IMR-90 (cell line): ENCODE measurements at regions not wholly inside any gene's neighbourhood (a gene's known extent, or its start where the extent isn't known, plus 50 kb on each side); places are given as distances from the start of the nearest gene placed in this dataset.

ENCODE experiments used
- ATAC-seq: fragments of 200-7000 bp; cut with Tn5 transposase; 2 replicates; pipeline ENCODE4 v1.9.1; 2020; ENCODE audit warnings: low read depth, mild to moderate bottlenecking, moderate library complexity
- BruUV-seq: library from RNA; stranded (reverse); fragments of 400-500 nt; replicated peaks from 2 replicates; lab custom pipeline; 2021; lab: Mats Ljungman, UMichigan
- CTCF ChIA-PET: fragments of 300-600 bp; formaldehyde crosslinking; extraction: SDS; loops from one replicate; lab custom pipeline; 2021; ENCODE audit warnings: antibody characterized with exemption; lab: Yijun Ruan, JAX
- POLR2A ChIA-PET: fragments of 300-600 bp; sonication (Branson Sonifier 250); formaldehyde crosslinking; loops from one replicate; lab custom pipeline; 2022; ENCODE audit warnings: antibody characterized with exemption; ENCODE audit not compliant: unreplicated experiment; lab: Charles Lee
- DNase-seq: peaks from one replicate; pipeline ENCODE4 v3.0.0; 2013
- H2AFZ ChIP-seq: replicated peaks from 2 replicates; pipeline ENCODE3; 2013; ENCODE audit warnings: low read length, mild to moderate bottlenecking; ENCODE audit not compliant: poor library complexity
- H2AK5ac ChIP-seq: 2 replicates; pipeline ENCODE4 v1.6.1; 2013; ENCODE audit warnings: low read depth, low read length, inconsistent platforms
- H2AK9ac ChIP-seq: replicated peaks from 2 replicates; pipeline ENCODE3; 2013; ENCODE audit warnings: mild to moderate bottlenecking, low read depth, low read length, moderate library complexity; ENCODE audit not compliant: poor library complexity
- H2BK120ac ChIP-seq: 2 replicates; pipeline ENCODE4 v1.6.1; 2013; ENCODE audit warnings: low read depth, low read length, inconsistent platforms
- H2BK15ac ChIP-seq: 3 replicates; pipeline ENCODE4 v1.6.1; 2013; ENCODE audit warnings: low read depth, low read length, inconsistent platforms
- H2BK20ac ChIP-seq: 2 replicates; pipeline ENCODE4 v1.6.1; 2013; ENCODE audit warnings: low read depth, mild to moderate bottlenecking, inconsistent platforms, low read length, moderate library complexity
- H2BK5ac ChIP-seq: 2 replicates; pipeline ENCODE4 v1.6.1; 2013; ENCODE audit warnings: mild to moderate bottlenecking, low read depth, low read length, inconsistent platforms; ENCODE audit not compliant: poor library complexity, severe bottlenecking
- H3K14ac ChIP-seq: replicated peaks from 2 replicates; pipeline ENCODE4 v1.6.1; 2013; ENCODE audit warnings: low read depth, low read length, inconsistent platforms
- H3K18ac ChIP-seq: 2 replicates; pipeline ENCODE4 v1.6.1; 2013; ENCODE audit warnings: low read depth, low read length, control low read depth
- H3K23ac ChIP-seq: 2 replicates; pipeline ENCODE4 v1.6.1; 2013; ENCODE audit warnings: low read depth, low read length, inconsistent platforms
- H3K27ac ChIP-seq: 2 replicates; pipeline ENCODE4 v1.5.1; 2013; ENCODE audit warnings: mild to moderate bottlenecking, control low read depth, low read length; ENCODE audit not compliant: insufficient read depth
- H3K27me3 ChIP-seq: 2 replicates; pipeline ENCODE4 v1.6.1; 2013; ENCODE audit warnings: low read length; ENCODE audit not compliant: control insufficient read depth, insufficient read depth
- H3K36me3 ChIP-seq: 2 replicates; pipeline ENCODE4 v1.6.1; 2013; ENCODE audit warnings: low read length, mixed read lengths; ENCODE audit not compliant: control insufficient read depth, insufficient read depth
- H3K4ac ChIP-seq: 2 replicates; pipeline ENCODE4 v1.6.1; 2013; ENCODE audit warnings: low read depth, low read length, inconsistent platforms
- H3K4me1 ChIP-seq: 2 replicates; pipeline ENCODE4 v1.6.1; 2013; ENCODE audit warnings: low read length, mixed read lengths; ENCODE audit not compliant: control insufficient read depth, insufficient read depth
- H3K4me2 ChIP-seq: 2 replicates; pipeline ENCODE4 v1.6.1; 2013; ENCODE audit warnings: low read depth, mild to moderate bottlenecking, control low read depth, low read length, moderate library complexity
- H3K4me3 ChIP-seq: 2 replicates; pipeline ENCODE4 v1.5.1; 2013; ENCODE audit warnings: low read depth, mild to moderate bottlenecking, control low read depth, low read length, moderate library complexity; ENCODE audit not compliant: insufficient read depth
- H3K56ac ChIP-seq: 2 replicates; pipeline ENCODE4 v1.6.1; 2013; ENCODE audit warnings: low read length, inconsistent platforms; ENCODE audit not compliant: insufficient read depth; ENCODE audit errors: extremely low read depth
- H3K79me1 ChIP-seq, 2 experiments: 2 replicates each; pipeline ENCODE4 v1.6.1; 2013; ENCODE audit warnings: low read length in 2 of 2, inconsistent platforms in 1 of 2, low read depth in 1 of 2
- H3K9ac ChIP-seq: 2 replicates; pipeline ENCODE4 v1.6.1; 2013; ENCODE audit warnings: low read depth, low read length, control low read depth
- H3K9me1 ChIP-seq: 2 replicates; pipeline ENCODE4 v1.6.1; 2013; ENCODE audit warnings: low read length, inconsistent platforms; ENCODE audit not compliant: insufficient read depth
- H3K9me3 ChIP-seq: 2 replicates; pipeline ENCODE4 v1.6.1; 2013; ENCODE audit warnings: low read length; ENCODE audit not compliant: control insufficient read depth, insufficient read depth
- H4K20me1 ChIP-seq: 2 replicates; pipeline ENCODE4 v1.6.1; 2013; ENCODE audit warnings: low read length, inconsistent platforms; ENCODE audit not compliant: insufficient read depth
- H4K5ac ChIP-seq: 2 replicates; pipeline ENCODE4 v1.6.1; 2013; ENCODE audit warnings: mild to moderate bottlenecking, low read depth, low read length, control low read depth
- H4K8ac ChIP-seq, 2 experiments: 2 replicates each; pipeline ENCODE4 v1.6.1; 2013; ENCODE audit warnings: low read depth in 2 of 2, low read length in 2 of 2, control low read depth in 1 of 2, inconsistent platforms in 1 of 2
- H4K91ac ChIP-seq: 2 replicates; pipeline ENCODE4 v1.6.1; 2013; ENCODE audit warnings: low read depth, low read length, inconsistent platforms; ENCODE audit not compliant: insufficient read depth
- BHLHE40 ChIP-seq: fragments of 150-350 bp; IDR thresholded peaks from 2 replicates; pipeline ENCODE4 v1.6.1; 2016; ENCODE audit warnings: mild to moderate bottlenecking, low read depth, low read length
- CEBPB ChIP-seq: IDR thresholded peaks from 2 replicates; pipeline ENCODE4 v1.6.1; 2012; ENCODE audit warnings: low read depth, low read length, improper control_type of control experiment
- CHD1 ChIP-seq: IDR thresholded peaks from 2 replicates; pipeline ENCODE4 v1.6.1; 2012; ENCODE audit warnings: low read depth, low read length, improper control_type of control experiment
- FOS ChIP-seq: fragments of 150-350 bp; IDR thresholded peaks from 2 replicates; pipeline ENCODE4 v1.6.1; 2016; ENCODE audit warnings: low read depth, low read length
- MAFK ChIP-seq: IDR thresholded peaks from 2 replicates; pipeline ENCODE4 v1.6.1; 2012; ENCODE audit warnings: low read depth, low read length, improper control_type of control experiment
- MAZ ChIP-seq: IDR thresholded peaks from 2 replicates; pipeline ENCODE4 v1.6.1; 2012; ENCODE audit warnings: low read depth, mild to moderate bottlenecking, low read length, improper control_type of control experiment, moderate library complexity, borderline replicate concordance
- MXI1 ChIP-seq: IDR thresholded peaks from 2 replicates; pipeline ENCODE4 v1.6.1; 2012; ENCODE audit warnings: low read depth, mild to moderate bottlenecking, low read length, moderate library complexity, borderline replicate concordance
- NFE2L2 ChIP-seq: fragments of 150-350 bp; IDR thresholded peaks from 2 replicates; pipeline ENCODE4 v1.6.1; 2016; ENCODE audit warnings: low read depth, mild to moderate bottlenecking, low read length
- POLR2A ChIP-seq: IDR thresholded peaks from 2 replicates; pipeline ENCODE4 v1.6.1; 2012; ENCODE audit warnings: mild to moderate bottlenecking, low read depth, low read length
- RAD21 ChIP-seq: IDR thresholded peaks from 2 replicates; pipeline ENCODE4 v1.6.1; 2012; ENCODE audit warnings: low read length, improper control_type of control experiment
- RCOR1 ChIP-seq: IDR thresholded peaks from 2 replicates; pipeline ENCODE4 v1.6.1; 2012; ENCODE audit warnings: mild to moderate bottlenecking, low read length, improper control_type of control experiment; ENCODE audit not compliant: insufficient replicate concordance
- RFX5 ChIP-seq: IDR thresholded peaks from 2 replicates; pipeline ENCODE4 v1.8.0; 2012; ENCODE audit warnings: low read depth, mild to moderate bottlenecking, low read length, moderate library complexity
- SMC3 ChIP-seq: fragments of 150-350 bp; IDR thresholded peaks from 2 replicates; pipeline ENCODE4 v1.6.1; 2016; ENCODE audit warnings: low read depth, mild to moderate bottlenecking, antibody characterized with exemption, low read length, moderate library complexity
- WGBS, 2 experiments: methylation state at CpG; one replicate each; pipeline versions ENCODE4 v1.1.5 to v1.1.7; 2013; ENCODE audit warnings: missing lambda C conversion rate in 2 of 2; ENCODE audit not compliant: insufficient read length in 1 of 2; ENCODE audit errors: extremely low coverage in 2 of 2; 5-methylcytosine and 5-hydroxymethylcytosine counted together
- dilution Hi-C: fragments of 300-500 bp; cut with HindIII; formaldehyde crosslinking; loops from one replicate; pipeline ENCODE4 v1.14.3; 2018; ENCODE audit warnings: low sequenced_read_pairs; ENCODE audit not compliant: unreplicated experiment
- in situ Hi-C: fragments of 300-500 bp; cut with MboI; formaldehyde crosslinking; loops from 3 replicates; pipeline ENCODE4 v1.14.3; 2019; ENCODE audit warnings: low sequenced_read_pairs, inconsistent platforms, mixed read lengths
- intact Hi-C: fragments of 100-400 bp; cut with micrococcal nuclease; formaldehyde crosslinking; loops from 2 replicates; pipeline ENCODE4 v1.10.0; 2022
- TF ChIP-seq, protein P1 (sequence below): conservative IDR thresholded peaks from 2 replicates; pipeline ENCODE4 v1.5.1; 2012; ENCODE audit warnings: mild to moderate bottlenecking, low read depth, low read length, improper control_type of control experiment
- TF ChIP-seq, protein P2 (sequence below): fragments of 150-350 bp; IDR thresholded peaks from 2 replicates; pipeline ENCODE4 v1.6.1; 2017; ENCODE audit warnings: mild to moderate bottlenecking, antibody characterized with exemption, low read length, low read depth
- TF ChIP-seq, protein P3 (sequence below): fragments of 150-350 bp; IDR thresholded peaks from 2 replicates; pipeline ENCODE4 v1.6.1; 2016; ENCODE audit warnings: low read depth, mild to moderate bottlenecking, low read length, moderate library complexity, borderline replicate concordance

DNA sequence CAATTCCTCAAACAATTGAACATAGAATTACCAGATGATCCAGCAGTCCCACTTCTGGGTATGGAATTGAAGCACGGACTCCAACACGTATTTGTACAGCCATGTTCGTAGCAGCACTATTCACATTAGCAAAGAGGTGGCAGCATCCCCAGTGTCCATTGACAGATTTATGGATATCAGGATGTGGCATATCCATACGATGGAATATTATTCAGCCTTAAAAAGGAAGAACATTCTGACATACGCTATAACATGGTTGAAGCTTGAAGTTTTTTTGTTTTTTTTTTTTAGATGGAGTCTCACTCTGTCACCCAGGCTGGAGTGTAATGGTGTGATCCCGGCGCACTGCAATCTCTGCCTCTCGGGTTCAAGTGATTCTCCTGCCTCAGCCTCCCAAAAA lies 220.6 kb downstream of the ZIC5 start:
- BruUV-seq, result no TSS peak
- peaks cover 3% of the 10 kb centered on the region; the same call in 1 of the 2 replicates for H3K27me3 ChIP-seq
- dilution Hi-C loops (no loop called here), in situ Hi-C loops (no loop called here), intact Hi-C loops (no loop called here)
- H4K91ac ChIP-seq, result no peak overlapping the region
- DNase-seq (no peak), ATAC-seq (no peak)
- H3K4me2 ChIP-seq, result no peak overlapping the region
- no peak overlapping the region for H3K56ac ChIP-seq
- no peak overlapping the region for H2BK15ac ChIP-seq
- H2AFZ ChIP-seq, result no peak overlapping the region
- H2AK9ac ChIP-seq, result no peak overlapping the region
- no peaks in the 10 kb centered on the region for H3K9me3 ChIP-seq
- H2AK5ac ChIP-seq, result no peak overlapping the region
- no peak overlapping the region for H3K23ac ChIP-seq
- H2BK5ac ChIP-seq, result no peak overlapping the region
- H3K36me3 ChIP-seq, result no peaks in the 10 kb centered on the region
- H4K5ac ChIP-seq, result no peak overlapping the region
- H4K20me1 ChIP-seq, result no peaks in the 10 kb centered on the region
- no peak overlapping the region for H2BK20ac ChIP-seq
- POLR2A ChIA-PET, result interaction anchor here (0.6 kb wide), 1 partner anchor 130 kb away, joined by 3 read pairs; no protein-coding TSS in a partner anchor
- no peak overlapping the region for H3K4ac ChIP-seq
- CTCF ChIA-PET, result no interaction called here
- H3K9me1 ChIP-seq, result no peaks in the 10 kb centered on the region
- H2BK120ac ChIP-seq, result no peak overlapping the region
- no peak overlapping the region for H3K14ac ChIP-seq
- H3K4me1 ChIP-seq, result no peaks in the 10 kb centered on the region
- no peak overlapping the region for H4K8ac ChIP-seq
- TF ChIP-seq, protein P1, sequence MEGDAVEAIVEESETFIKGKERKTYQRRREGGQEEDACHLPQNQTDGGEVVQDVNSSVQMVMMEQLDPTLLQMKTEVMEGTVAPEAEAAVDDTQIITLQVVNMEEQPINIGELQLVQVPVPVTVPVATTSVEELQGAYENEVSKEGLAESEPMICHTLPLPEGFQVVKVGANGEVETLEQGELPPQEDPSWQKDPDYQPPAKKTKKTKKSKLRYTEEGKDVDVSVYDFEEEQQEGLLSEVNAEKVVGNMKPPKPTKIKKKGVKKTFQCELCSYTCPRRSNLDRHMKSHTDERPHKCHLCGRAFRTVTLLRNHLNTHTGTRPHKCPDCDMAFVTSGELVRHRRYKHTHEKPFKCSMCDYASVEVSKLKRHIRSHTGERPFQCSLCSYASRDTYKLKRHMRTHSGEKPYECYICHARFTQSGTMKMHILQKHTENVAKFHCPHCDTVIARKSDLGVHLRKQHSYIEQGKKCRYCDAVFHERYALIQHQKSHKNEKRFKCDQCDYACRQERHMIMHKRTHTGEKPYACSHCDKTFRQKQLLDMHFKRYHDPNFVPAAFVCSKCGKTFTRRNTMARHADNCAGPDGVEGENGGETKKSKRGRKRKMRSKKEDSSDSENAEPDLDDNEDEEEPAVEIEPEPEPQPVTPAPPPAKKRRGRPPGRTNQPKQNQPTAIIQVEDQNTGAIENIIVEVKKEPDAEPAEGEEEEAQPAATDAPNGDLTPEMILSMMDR, result no peak
- TF ChIP-seq CHD1 (no peak), RCOR1 (no peak), CEBPB (no peak), BHLHE40 (no peak), MXI1 (no peak), NFE2L2 (no peak), RFX5 (no peak), RAD21 (no peak), POLR2A (no peak), SMC3 (no peak), FOS (no peak), MAZ (no peak), MAFK (no peak)
- TF ChIP-seq, protein P2, sequence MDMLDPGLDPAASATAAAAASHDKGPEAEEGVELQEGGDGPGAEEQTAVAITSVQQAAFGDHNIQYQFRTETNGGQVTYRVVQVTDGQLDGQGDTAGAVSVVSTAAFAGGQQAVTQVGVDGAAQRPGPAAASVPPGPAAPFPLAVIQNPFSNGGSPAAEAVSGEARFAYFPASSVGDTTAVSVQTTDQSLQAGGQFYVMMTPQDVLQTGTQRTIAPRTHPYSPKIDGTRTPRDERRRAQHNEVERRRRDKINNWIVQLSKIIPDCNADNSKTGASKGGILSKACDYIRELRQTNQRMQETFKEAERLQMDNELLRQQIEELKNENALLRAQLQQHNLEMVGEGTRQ, result no peak
- TF ChIP-seq, protein P3, sequence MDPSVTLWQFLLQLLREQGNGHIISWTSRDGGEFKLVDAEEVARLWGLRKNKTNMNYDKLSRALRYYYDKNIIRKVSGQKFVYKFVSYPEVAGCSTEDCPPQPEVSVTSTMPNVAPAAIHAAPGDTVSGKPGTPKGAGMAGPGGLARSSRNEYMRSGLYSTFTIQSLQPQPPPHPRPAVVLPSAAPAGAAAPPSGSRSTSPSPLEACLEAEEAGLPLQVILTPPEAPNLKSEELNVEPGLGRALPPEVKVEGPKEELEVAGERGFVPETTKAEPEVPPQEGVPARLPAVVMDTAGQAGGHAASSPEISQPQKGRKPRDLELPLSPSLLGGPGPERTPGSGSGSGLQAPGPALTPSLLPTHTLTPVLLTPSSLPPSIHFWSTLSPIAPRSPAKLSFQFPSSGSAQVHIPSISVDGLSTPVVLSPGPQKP, result no peak
- no CpG with 5 or more reads among the region's 8 CpGs for WGBS, 2 experiments
- no peak overlapping the region for H3K9ac ChIP-seq
- H3K4me3 ChIP-seq, result no peak overlapping the region
- H3K79me1 ChIP-seq, result no peaks in the 10 kb centered on the region
- no peak overlapping the region for H3K18ac ChIP-seq
- H3K27ac ChIP-seq, result no peak overlapping the region
